Posterior vena cava (tissue), 2 donors: ENCODE measurements at regions not wholly inside any gene's neighbourhood (a gene's known extent, or its start where the extent isn't known, plus 50 kb on each side); places are given as distances from the start of the nearest gene placed in this dataset.

Experiments
- DNase-seq: peaks from one replicate; pipeline ENCODE4 v3.0.0-alpha.2; 2020; ENCODE audit warnings: low spot score
- intact Hi-C, 2 donors: fragments of 100-400 bp; cut with DNase I; formaldehyde crosslinking; loops; one replicate each; pipeline versions ENCODE4 v1.14.1 to v1.14.2; 2022 to 2023
- donor health status: DM: yes; HTN: yes; CAD: no.
- donor health status: DM: yes; HTN: yes; CAD: no.

DNA sequence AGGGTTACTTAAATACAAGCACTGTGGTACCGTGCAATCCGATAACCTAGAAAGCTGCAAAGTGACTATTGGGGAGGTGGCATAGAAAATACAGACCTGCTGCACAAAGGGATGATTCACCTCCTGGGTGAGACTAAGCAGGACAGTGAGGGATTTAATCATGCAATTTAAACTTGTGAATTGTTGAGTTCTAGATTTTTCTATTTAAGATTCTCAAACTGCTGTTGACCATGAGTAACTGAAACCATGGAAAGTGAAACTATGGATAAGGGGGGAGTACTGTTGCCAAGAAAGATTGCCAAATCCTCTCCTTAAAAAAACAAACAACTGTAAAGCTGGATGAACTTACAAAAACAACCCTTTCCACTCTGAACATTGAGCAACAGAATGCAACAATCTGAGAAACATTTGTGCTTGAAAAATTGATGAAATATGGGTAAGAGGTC is 61.5 kb upstream of the NUDT12 start:
- intact Hi-C loops, result no loop called here
- DNase-seq, result no peak

- intact Hi-C loops, result no loop called here
- DNase-seq, result no peak
Measured at GRCh38 chr5:103623425-103623824, 60.8 kb upstream of the NUDT12 start.

- intact Hi-C loops, result no loop called here
- no peak for DNase-seq
Measured at GRCh38 chr5:103621548-103621930, 59.0 kb upstream of the NUDT12 start.

DNA sequence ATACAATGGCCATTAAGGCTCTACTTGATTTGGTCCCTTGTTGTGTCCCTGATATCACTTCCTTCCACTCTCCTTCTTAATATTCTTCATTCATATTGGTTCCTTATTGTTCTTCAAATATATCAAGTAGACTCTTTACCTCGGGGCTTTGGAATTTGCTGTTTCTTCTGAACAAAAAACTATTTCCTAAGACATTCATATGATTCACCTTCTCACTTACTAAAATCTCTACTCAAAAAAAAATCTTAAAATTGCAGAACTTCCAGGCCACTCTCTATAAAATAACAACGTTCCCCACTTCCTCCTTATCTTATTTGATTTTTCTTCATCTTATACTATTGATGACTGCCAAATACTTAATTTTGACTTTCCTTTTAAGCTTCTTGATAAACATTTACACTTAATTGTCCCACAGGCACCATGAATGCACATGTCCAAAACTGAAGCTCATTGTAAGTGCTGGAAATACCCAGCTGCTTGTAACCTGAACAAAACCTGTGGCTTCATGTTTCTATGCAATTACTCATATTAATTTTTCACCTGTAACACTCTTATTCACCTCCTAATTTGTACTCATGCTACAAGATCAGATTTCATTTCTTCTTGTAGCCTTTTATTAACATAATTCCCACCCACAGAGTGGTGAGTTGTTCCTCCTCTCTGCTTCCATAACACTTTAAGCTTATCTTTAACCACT is 58.4 kb upstream of the NUDT12 start:
- no peak for DNase-seq
- intact Hi-C loops, result no loop called here

DNA sequence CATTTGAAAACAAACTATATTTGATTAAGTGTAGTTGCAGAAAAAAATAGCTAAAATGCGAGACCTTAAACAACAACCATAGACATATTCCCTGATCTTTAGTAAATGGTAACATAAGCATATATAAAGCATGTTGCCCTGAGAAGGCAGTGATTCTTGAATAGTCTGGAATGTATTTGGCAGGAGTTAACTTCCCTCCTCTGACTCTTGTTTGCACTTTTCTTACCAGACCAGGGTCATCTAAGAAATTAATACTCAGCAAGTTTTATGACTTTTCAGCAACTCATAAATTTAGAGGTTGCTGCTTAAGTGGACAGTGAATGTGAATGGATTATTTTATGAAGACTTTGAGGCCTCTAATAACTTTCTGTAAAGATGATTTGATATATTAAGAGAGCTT is 55.3 kb upstream of the NUDT12 start:
- intact Hi-C loops, result no loop called here
- no peak for DNase-seq

DNA sequence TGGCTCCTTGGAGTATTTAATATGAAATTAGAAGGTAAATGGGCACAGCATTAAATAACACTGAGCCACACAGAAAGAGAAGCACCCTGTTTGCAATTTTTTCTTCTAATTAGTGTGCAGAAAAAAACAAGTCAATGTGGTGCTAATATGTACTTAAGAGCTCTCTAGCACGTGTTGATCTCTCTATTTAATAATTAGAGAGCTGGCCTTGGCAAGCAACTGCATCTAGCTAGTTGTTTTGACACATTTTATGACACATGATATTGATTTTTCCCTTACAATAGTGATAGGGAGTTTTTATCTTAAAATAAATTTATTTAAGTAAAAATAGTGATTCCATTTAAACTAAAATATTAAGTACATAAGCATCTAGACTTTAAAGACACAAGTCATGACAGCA is 54.5 kb upstream of the NUDT12 start:
- intact Hi-C loops, result no loop called here

DNA sequence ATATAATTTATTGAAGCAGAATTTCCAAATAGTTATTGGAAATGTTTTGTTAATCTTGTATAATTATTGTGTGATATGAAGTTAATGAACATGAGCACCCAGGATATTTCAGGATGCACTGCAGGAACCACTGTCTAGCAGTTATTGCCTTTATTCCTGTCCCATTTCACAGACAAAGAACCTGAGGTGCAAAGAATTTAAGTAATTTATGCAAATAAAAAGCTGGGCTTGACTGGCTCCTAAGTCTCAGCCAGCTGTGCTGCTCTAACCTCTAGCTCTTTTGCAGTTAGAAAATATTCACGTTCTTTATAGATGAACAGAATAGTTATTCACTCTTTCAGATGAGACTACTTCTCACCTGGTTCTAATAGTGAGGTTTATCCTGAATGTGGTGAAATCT is 50.0 kb upstream of the NUDT12 start:
- intact Hi-C loops, result no loop called here
- DNase-seq, result no peak

More for the DNA sequence above, 54.5 kb upstream of the NUDT12 start:
- no peak for DNase-seq
